IPS DF 6.9 (cell line): ENCODE measurements at regions not wholly inside any gene's neighbourhood (a gene's known extent, or its start where the extent isn't known, plus 50 kb on each side); places are given as distances from the start of the nearest gene placed in this dataset.
"Not testable (repeated sequence)": the region's sequence is repeated elsewhere in the genome, so short reads cannot be mapped to it uniquely, and the experiment has no call there.

Experiments used
- DNase-seq: peaks from one replicate; pipeline ENCODE4 v3.0.0-alpha.2; 2013; ENCODE audit warnings: low read depth, low spot score
- H3K27ac ChIP-seq: one replicate; pipeline ENCODE4 v1.5.1; 2013; ENCODE audit warnings: low read length, control low read depth
- H3K27me3 ChIP-seq: 2 replicates; pipeline ENCODE4 v1.6.1; 2013; ENCODE audit warnings: mild to moderate bottlenecking, low read length; ENCODE audit not compliant: control insufficient read depth, insufficient read depth
- H3K36me3 ChIP-seq: 2 replicates; pipeline ENCODE4 v1.6.1; 2013; ENCODE audit warnings: low read length; ENCODE audit not compliant: control insufficient read depth, insufficient read depth
- H3K4me1 ChIP-seq: 2 replicates; pipeline ENCODE4 v1.6.1; 2013; ENCODE audit warnings: low read length; ENCODE audit not compliant: control insufficient read depth, insufficient read depth
- H3K4me3 ChIP-seq: 2 replicates; pipeline ENCODE4 v1.5.1; 2013; ENCODE audit warnings: mild to moderate bottlenecking, low read length
- H3K9me3 ChIP-seq: 2 replicates; pipeline ENCODE4 v1.6.1; 2013; ENCODE audit warnings: low read length, inconsistent platforms; ENCODE audit not compliant: control insufficient read depth, insufficient read depth
- WGBS: extraction: QIAGEN DNeasy Blood & Tissue Kit; methylation state at CpG from one replicate; pipeline ENCODE4 v1.1.7; 2013; ENCODE audit warnings: mixed read lengths, missing lambda C conversion rate; ENCODE audit not compliant: insufficient read length, insufficient coverage; 5-methylcytosine and 5-hydroxymethylcytosine counted together

DNA sequence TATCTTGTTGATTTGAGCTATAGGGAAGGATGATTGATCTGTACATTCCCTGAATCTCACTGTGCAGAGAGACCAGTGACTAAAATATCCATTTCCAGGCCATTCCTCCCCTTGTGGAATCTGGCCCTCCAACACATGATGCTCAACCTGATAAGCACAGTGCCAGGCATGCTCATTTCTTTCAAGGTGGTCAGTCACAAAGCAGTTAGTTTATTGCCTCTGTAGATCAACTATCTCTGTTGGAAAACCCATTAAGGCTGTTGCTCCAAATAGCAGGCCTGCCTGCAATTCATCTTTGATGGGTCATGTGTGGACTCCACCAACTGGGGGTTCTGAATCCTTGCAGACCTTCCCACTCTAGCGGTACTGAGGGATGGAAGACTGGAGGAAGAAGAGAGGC is 168.6 kb upstream of the FOXK1 start:
- Histone ChIP-seq H3K4me3 (no peak overlapping the region), H3K4me1 (no peaks in the 10 kb centered on the region), H3K36me3 (no peaks in the 10 kb centered on the region), H3K27me3 (no peaks in the 10 kb centered on the region), H3K9me3 (peaks cover 4% of the 10 kb centered on the region; the same call in 1 of the 2 replicates), H3K27ac (no peak overlapping the region)
- WGBS = no CpG with 5 or more reads among the region's 1 CpG
- DNase-seq = no peak

DNA sequence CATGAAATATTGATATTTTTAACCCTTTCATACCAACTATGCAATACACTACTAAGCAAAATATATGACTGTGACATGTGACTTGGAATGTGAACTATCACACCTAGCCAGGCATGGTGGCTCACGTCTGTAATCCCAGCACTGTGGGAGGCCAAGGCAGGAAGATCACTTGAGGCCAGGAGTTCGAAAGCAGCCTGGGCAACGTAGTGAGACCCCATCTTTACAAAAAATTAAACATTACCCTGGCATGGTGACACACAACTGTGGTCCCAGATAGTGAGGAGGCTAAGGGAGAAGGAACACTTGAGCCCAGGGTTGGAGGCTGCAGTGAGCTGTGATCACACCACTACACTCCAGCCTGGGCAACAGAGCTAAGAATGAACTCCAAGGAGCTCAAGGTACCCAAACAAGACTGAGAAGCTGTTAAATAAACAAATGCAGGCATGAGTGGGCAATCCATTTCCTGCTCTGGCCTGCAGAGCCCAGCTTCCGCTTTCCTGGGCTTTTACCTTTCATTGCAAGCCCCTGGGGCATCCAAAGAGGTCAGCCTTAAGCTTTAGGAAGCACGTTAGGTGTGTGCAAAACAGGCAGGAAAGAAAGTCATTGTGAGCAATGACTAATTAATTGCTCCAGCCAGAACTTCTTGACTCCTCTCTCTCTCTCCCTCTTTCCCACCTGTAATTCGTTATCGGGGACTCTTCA is 162.1 kb upstream of the FOXK1 start:
- Histone ChIP-seq H3K36me3 (no peaks in the 10 kb centered on the region), H3K4me3 (no peak overlapping the region), H3K27me3 (no peaks in the 10 kb centered on the region), H3K27ac (no peak overlapping the region), H3K9me3 (peaks cover 3% of the 10 kb centered on the region; the same call in 1 of the 2 replicates), H3K4me1 (no peaks in the 10 kb centered on the region)
- no CpG with 5 or more reads among the region's 7 CpGs for WGBS
- no peak for DNase-seq

DNA sequence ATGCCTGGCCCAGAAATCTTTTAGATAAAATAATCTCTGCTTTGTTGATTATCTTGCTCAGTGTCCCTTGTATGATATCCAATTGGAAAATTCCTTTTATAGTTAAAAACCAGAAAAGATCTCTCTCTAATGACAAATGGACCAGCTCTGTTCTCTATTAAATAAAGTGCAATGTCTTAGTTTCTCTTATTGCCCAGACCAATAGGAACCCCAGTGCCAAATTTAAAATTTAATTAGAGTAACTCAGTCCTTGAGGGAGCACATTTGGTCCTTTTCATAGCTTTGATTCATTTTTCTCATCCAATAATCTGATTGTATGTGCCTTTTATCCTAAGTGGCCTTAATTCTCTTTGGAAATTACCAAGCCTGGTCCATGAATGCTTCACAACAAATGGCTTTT is 158.9 kb upstream of the FOXK1 start:
- no peaks in the 10 kb centered on the region for H3K36me3 ChIP-seq
- DNase-seq = no peak
- peaks cover 2% of the 10 kb centered on the region; the same call in 1 of the 2 replicates for H3K9me3 ChIP-seq
- no peaks in the 10 kb centered on the region for H3K4me1 ChIP-seq
- H3K27ac ChIP-seq = no peak overlapping the region
- H3K27me3 ChIP-seq = no peaks in the 10 kb centered on the region
- no peak overlapping the region for H3K4me3 ChIP-seq

DNA sequence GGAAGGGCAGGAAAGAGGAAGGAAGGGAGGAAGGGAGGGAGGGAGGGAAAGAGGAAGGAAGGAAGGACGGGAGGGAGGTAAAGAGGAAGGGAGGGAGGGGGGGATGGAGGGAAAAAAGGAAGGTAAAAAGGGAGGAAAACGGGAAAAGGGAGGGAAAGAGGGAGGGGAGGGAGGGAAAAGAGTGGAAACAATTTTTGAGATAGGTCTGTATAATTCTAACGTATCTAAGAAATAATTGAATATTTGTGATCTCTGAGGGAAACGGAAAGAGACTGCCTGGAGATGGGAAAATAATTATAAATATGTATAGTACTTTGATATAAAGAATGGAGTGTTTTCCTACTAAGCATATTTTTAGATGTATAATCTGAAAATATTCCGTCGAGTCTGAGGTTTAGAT is 158.2 kb upstream of the FOXK1 start:
- H3K27me3 ChIP-seq = no peaks in the 10 kb centered on the region
- H3K4me1 ChIP-seq = no peaks in the 10 kb centered on the region
- DNase-seq = no peak
- 96% methylated on average over 3 of the region's 6 CpGs for WGBS
- no peak overlapping the region for H3K27ac ChIP-seq
- no peaks in the 10 kb centered on the region for H3K36me3 ChIP-seq
- H3K9me3 ChIP-seq = peaks cover 2% of the 10 kb centered on the region; the same call in 1 of the 2 replicates
- no peak overlapping the region for H3K4me3 ChIP-seq

DNA sequence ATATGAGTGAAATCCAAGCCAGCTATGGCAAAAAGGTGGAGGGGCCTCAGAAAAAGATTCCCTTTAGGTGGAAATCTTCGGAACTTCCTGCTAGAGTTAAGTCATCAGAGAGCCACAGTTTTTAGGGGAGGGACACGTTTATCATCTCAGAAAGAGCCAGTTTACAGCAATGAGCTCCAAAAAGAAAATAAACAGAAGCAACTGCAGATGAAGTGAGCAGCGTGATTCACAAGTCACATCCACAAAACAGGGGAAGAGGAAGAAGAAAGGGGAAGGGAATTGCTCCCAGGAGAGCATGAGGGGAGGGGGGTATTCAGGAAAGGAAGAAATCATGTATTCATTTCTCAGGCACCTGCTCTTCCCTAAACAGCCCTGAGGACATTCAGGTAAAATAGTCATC is 156.2 kb upstream of the FOXK1 start:
- H3K27me3 ChIP-seq = no peaks in the 10 kb centered on the region
- H3K36me3 ChIP-seq = no peaks in the 10 kb centered on the region
- H3K27ac ChIP-seq = no peak overlapping the region
- WGBS = no CpG with 5 or more reads among the region's 3 CpGs
- DNase-seq = no peak
- no peaks in the 10 kb centered on the region; the same call in 1 of the 2 replicates for H3K9me3 ChIP-seq
- H3K4me3 ChIP-seq = no peak overlapping the region
- no peaks in the 10 kb centered on the region for H3K4me1 ChIP-seq

DNA sequence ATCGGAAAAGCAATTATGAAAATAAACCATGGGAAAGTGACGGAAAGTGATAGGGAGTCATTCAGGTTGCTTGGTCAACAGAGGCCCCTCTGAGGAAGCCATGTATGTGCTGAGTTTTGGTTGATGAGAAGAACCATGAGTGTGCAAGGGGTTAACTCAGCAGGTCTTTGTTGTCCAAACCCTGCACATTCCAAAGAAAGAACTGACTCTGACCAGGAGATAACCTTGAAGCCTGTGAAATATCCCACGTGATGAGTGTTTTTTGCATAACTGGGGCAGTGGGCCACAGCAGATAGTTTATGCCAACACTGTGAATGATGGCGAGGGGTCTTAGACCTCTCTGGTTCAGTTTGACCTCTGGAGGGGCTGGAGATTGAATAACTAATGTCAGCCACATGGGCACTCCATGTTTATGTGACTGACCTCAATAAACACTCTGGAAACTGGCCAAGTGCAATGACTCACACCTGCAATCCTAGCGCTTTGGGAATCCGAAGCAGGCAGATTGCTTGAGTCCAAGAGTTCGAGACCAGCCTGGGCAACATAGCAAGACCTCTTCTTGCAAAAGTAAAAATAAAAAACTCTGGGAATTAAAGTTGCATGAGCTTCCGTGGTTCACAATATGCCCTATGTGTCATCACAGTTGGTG is 154.0 kb upstream of the FOXK1 start:
- DNase-seq = no peak
- H3K27ac ChIP-seq = no peak overlapping the region
- no CpG with 5 or more reads among the region's 8 CpGs for WGBS

DNA sequence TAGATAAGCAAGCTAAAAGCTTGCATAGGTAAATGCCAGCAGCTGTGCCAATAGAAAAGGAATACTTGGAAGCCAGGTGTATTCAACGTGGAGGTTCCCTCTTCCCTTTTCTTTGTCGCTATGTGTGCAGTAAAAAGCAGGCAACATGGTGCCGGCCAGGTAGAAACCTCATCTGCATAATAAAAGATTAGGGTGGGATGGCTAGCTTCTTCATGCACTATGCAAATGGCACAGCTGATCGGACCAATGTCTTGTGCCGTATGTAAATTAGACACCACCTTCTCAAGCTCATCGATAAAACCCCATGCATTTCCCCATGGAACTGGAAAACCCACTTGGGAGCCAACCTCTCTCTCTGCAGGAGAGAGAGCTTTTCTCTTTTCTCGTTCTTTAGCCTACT is 150.9 kb upstream of the FOXK1 start:
- DNase-seq = peak; percentile 25
- Histone ChIP-seq H3K4me3 (no peak overlapping the region), H3K4me1 (no peaks in the 10 kb centered on the region), H3K36me3 (no peaks in the 10 kb centered on the region), H3K27me3 (no peaks in the 10 kb centered on the region), H3K27ac (no peak overlapping the region), H3K9me3 (no peaks in the 10 kb centered on the region; the same call in 1 of the 2 replicates)
- WGBS = no CpG with 5 or more reads among the region's 7 CpGs

More for the DNA sequence above, 154.0 kb upstream of the FOXK1 start:
- Histone ChIP-seq H3K9me3 (no peaks in the 10 kb centered on the region; the same call in 1 of the 2 replicates), H3K36me3 (no peaks in the 10 kb centered on the region), H3K4me1 (no peaks in the 10 kb centered on the region), H3K4me3 (no peak overlapping the region), H3K27me3 (no peaks in the 10 kb centered on the region)

DNA sequence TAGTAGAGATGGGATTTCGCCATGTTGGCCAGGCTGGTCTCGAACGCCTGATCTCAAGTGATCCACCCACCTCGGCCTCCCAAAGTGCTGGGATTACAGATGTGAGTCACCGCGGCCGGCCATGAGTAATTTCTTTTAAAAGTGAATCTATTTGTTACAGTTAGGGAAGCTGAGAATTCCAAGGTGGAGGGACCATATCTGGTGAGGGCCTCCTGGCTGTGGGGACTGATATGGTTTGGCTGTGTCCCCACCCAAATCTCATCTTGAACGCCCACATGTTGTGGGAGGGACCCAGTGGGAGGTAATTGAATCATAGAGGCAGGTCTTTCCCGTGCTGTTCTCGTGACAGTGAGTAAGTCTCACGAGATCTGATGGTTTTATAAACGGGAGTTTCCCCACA is 148.8 kb upstream of the FOXK1 start:
- H3K36me3 ChIP-seq, H3K9me3 ChIP-seq, H3K4me3 ChIP-seq, H3K27me3 ChIP-seq, H3K27ac ChIP-seq, H3K4me1 ChIP-seq, DNase-seq: not testable (repeated sequence)
- no CpG with 5 or more reads among the region's 12 CpGs for WGBS

DNA sequence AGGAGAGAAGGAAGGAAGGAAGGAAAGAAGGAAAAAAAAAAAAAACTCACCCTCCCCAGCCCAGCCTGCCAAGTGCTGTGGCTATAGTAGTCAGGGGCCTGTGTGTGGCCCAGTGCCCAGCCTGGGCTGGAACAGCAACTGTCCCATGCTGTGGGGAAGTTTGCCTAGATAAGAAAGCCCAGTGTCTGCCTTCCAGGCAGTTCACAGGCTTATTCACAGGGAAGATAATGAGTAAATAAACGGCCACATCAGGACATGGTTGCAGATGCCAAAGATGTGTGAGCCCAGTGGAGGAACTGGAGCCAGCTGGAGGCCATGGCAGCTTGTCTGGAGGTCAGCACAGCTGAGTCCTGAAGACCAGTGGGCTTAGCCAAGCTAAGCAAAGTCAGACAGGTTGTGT is 132.4 kb upstream of the FOXK1 start:
- Histone ChIP-seq H3K4me1 (no peaks in the 10 kb centered on the region), H3K27ac (no peak overlapping the region), H3K27me3 (no peaks in the 10 kb centered on the region), H3K36me3 (no peaks in the 10 kb centered on the region), H3K4me3 (no peak overlapping the region), H3K9me3 (peaks cover 3% of the 10 kb centered on the region; the same call in 1 of the 2 replicates)
- WGBS = no CpG with 5 or more reads among the region's 1 CpG
- no peak for DNase-seq

DNA sequence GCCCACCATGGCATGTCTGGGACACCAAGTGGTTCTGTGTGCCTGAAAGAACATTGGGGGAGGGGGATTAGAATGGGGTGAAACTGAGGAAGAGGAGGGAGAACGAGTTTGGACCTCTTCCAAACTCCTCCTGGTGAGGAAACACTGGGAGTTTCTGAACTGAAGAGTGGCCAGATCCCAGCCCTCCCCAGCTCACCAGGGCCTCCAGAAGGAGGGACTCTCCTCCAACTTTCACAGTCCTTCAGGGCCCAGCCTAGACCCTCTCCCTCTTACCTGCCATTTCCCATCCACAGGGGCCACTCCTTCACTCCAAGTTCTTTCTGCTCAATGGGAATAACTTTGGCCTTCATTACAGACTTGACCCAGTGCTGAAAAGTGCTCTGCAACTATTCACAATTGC is 132.0 kb upstream of the FOXK1 start:
- no peaks in the 10 kb centered on the region for H3K36me3 ChIP-seq
- no peak for DNase-seq
- H3K27ac ChIP-seq = no peak overlapping the region
- H3K4me3 ChIP-seq = no peak overlapping the region
- no CpG with 5 or more reads among the region's 1 CpG for WGBS
- H3K27me3 ChIP-seq = no peaks in the 10 kb centered on the region
- peaks cover 3% of the 10 kb centered on the region; the same call in 1 of the 2 replicates for H3K9me3 ChIP-seq
- H3K4me1 ChIP-seq = no peaks in the 10 kb centered on the region

DNA sequence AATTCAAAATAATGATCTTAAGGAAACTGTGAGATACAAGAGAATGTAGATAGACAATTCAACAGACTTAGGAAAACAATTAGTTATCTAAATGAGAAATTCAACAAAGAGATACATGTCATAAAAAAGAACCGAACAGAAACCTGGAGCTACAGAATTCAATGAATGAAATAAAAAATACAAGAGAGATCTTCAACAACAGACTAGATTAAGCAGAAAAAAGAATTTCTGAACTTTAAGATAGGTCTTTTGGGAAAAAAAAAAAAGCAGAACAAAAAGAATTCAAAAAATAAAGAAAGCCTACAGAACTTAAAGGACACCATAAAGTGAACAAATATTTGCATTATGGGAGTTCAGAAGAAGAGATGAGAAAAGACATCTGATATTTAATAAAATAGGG is 129.1 kb upstream of the FOXK1 start:
- H3K4me1 ChIP-seq = no peaks in the 10 kb centered on the region
- WGBS = no CpG with 5 or more reads among the region's 1 CpG
- no peak overlapping the region for H3K4me3 ChIP-seq
- no peak for DNase-seq
- H3K36me3 ChIP-seq = no peaks in the 10 kb centered on the region
- H3K27ac ChIP-seq = no peak overlapping the region
- H3K9me3 ChIP-seq = peaks cover 3% of the 10 kb centered on the region; the same call in 1 of the 2 replicates
- H3K27me3 ChIP-seq = no peaks in the 10 kb centered on the region
